ENCODE measurements at regions not wholly inside any gene's neighbourhood (a gene's known extent, or its start where the extent isn't known, plus 50 kb on each side); places are given as distances from the start of the nearest gene placed in this dataset.

DNA sequence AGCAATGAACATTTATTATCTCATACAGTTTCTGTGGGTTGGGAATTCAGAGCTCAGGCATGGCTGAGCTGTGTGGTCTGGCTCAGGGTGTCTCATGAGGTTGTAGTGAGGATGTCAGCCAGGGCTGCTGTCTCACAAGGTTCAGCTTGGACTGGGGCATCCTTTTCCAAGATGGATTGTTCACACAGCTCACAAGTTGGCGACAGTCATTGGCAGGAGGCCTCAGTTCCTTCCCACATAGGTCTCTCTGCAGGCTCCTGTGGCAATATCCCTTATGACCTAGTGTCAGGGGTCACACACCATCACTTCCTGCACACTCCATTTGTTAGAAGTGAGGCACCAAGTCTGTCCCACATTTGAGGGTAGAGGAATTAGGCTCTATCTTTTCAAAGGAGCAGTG, 56.0 kb downstream of the RPLP1 start:
- TF ChIP-seq, protein P1, sequence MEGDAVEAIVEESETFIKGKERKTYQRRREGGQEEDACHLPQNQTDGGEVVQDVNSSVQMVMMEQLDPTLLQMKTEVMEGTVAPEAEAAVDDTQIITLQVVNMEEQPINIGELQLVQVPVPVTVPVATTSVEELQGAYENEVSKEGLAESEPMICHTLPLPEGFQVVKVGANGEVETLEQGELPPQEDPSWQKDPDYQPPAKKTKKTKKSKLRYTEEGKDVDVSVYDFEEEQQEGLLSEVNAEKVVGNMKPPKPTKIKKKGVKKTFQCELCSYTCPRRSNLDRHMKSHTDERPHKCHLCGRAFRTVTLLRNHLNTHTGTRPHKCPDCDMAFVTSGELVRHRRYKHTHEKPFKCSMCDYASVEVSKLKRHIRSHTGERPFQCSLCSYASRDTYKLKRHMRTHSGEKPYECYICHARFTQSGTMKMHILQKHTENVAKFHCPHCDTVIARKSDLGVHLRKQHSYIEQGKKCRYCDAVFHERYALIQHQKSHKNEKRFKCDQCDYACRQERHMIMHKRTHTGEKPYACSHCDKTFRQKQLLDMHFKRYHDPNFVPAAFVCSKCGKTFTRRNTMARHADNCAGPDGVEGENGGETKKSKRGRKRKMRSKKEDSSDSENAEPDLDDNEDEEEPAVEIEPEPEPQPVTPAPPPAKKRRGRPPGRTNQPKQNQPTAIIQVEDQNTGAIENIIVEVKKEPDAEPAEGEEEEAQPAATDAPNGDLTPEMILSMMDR (IDR thresholded peaks at IDR 0.05): no peak
- TF ChIP-seq, protein P2, sequence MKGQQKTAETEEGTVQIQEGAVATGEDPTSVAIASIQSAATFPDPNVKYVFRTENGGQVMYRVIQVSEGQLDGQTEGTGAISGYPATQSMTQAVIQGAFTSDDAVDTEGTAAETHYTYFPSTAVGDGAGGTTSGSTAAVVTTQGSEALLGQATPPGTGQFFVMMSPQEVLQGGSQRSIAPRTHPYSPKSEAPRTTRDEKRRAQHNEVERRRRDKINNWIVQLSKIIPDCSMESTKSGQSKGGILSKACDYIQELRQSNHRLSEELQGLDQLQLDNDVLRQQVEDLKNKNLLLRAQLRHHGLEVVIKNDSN (CRISPR knock-in tag; IDR thresholded peaks at IDR 0.05): no peak
- TF ChIP-seq ZNF263 (CRISPR knock-in tag; IDR thresholded peaks at IDR 0.05; ENCODE audit: low read depth) (no peak), NFE2L1 (CRISPR knock-in tag; IDR thresholded peaks at IDR 0.05) (no peak)
- TF ChIP-seq, protein P3, sequence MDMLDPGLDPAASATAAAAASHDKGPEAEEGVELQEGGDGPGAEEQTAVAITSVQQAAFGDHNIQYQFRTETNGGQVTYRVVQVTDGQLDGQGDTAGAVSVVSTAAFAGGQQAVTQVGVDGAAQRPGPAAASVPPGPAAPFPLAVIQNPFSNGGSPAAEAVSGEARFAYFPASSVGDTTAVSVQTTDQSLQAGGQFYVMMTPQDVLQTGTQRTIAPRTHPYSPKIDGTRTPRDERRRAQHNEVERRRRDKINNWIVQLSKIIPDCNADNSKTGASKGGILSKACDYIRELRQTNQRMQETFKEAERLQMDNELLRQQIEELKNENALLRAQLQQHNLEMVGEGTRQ (CRISPR knock-in tag; IDR thresholded peaks at IDR 0.05): no peak
- TF ChIP-seq, protein P4, sequence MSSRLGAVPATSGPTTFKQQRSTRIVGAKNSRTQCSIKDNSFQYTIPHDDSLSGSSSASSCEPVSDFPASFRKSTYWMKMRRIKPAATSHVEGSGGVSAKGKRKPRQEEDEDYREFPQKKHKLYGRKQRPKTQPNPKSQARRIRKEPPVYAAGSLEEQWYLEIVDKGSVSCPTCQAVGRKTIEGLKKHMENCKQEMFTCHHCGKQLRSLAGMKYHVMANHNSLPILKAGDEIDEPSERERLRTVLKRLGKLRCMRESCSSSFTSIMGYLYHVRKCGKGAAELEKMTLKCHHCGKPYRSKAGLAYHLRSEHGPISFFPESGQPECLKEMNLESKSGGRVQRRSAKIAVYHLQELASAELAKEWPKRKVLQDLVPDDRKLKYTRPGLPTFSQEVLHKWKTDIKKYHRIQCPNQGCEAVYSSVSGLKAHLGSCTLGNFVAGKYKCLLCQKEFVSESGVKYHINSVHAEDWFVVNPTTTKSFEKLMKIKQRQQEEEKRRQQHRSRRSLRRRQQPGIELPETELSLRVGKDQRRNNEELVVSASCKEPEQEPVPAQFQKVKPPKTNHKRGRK (CRISPR knock-in tag; IDR thresholded peaks at IDR 0.05; ENCODE audit: borderline replicate concordance): no peak

Measured in WTC11 (cell line).